ENCODE measurements at regions not wholly inside any gene's neighbourhood (a gene's known extent, or its start where the extent isn't known, plus 50 kb on each side); places are given as distances from the start of the nearest gene placed in this dataset.

DNA sequence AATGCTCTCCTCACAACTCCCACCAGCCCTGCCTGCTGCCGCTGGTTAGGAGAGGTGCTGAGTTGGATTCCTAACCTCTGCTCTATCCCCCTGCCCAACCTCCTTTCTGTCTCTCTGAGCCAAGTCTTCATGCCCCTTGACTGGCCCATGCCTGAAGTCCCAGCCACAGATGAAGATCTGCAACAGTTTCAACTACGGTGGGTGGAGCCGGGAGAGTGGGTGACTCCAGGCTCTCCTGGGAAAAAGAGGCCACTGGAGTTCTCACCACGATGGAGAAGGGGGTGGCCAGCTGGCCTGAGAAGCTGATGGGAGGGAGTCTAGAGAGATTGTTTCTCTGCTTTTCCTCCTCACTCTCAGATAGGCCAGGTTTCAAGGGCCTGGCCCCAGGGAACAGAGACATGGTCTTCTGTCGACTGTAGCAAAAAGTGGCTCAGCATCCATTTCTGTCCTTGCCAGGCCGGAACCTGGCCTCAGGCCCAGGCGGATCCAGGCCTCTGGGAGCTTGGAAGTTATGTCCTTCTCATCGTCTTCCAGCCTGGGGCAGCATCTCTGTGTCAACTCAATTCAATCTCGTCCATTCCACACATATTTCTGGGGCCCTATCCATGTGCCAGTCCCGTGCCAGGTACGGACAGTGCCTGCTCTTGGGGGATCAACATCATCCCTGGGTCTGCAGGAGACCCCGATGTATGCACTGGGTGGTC lies 75.3 kb downstream of the INHBB start (continued):
- TF ChIP-seq ZNF512 (tag; IDR thresholded peaks at IDR 0.05) (no peak), KLF1 (tag; IDR thresholded peaks at IDR 0.05) (no peak), ZBED1 (IDR thresholded peaks at IDR 0.05) (no peak), MYC (IDR thresholded peaks at IDR 0.05; ENCODE audit: low read depth, low read length) (no peak), MYC (CRISPR knock-in tag; IDR thresholded peaks at IDR 0.05; ENCODE audit: borderline replicate concordance, low read depth) (no peak), RBM39 (optimal IDR thresholded peaks at IDR 0.05; ENCODE audit: low read depth, low read length) (no peak), IFI16 (CRISPR knock-in tag; IDR thresholded peaks at IDR 0.05) (no peak), ZNF668 (CRISPR knock-in tag; IDR thresholded peaks at IDR 0.05) (no peak), POLR3G (IDR thresholded peaks at IDR 0.05; ENCODE audit: extremely low read depth, insufficient read length, insufficient replicate concordance) (no peak), GABPA (tag; conservative IDR thresholded peaks at IDR 0.05; ENCODE audit: low read depth) (no peak)

DNA sequence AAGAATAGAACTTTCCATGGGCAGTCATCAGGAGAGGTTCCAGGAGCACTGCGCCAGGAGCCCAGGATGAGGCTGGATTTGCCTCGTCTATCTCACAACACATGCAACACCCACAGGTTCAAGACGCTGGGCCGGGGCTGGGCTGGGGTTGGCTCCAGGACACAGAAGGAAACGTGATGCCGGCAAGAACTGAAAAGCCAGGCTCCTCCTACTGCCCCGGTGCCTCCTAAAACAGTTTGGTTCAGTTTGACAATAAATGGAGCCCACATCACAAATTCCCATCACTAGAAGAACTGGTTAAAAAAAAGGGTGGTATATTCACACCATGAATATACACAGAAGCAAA lies 75.9 kb downstream of the INHBB start:
- H3K79me2 ChIP-seq (ENCODE audit: control insufficient read depth, insufficient read depth, low read length) = no peaks in the 10 kb centered on the region
- POLR2A ChIA-PET = no interaction called here
- intact Hi-C loops (cut with micrococcal nuclease) (no loop called here), in situ Hi-C loops (cut with MboI) (no loop called here)
- H4K20me1 ChIP-seq (replicated peaks; ENCODE audit: control insufficient read depth, insufficient read depth, low read length) = peaks cover 8% of the 10 kb centered on the region; the same call in 1 of the 2 replicates
- H3K9me3 ChIP-seq (replicated peaks; ENCODE audit: control insufficient read depth, insufficient read depth, low read depth, low read length) = no peaks in the 10 kb centered on the region
- no peak overlapping the region for H3K9ac ChIP-seq (ENCODE audit: insufficient read depth in 1 of 2, low read depth in 2 of 2, low read length in 2 of 2)
- H3K27me3 ChIP-seq (ENCODE audit: control insufficient read depth in 2 of 2, insufficient read depth in 2 of 2, low read length in 2 of 2) = peaks cover 10 to 46% of the 10 kb centered on the region in 2 experiments; a peak in 3 of 5 replicates
- DNase-seq (ENCODE audit: extremely low read depth in 1 of 4, low spot score in 3 of 4) (no peak), ATAC-seq (no peak), FAIRE-seq (no peak)
- no TSS peak for BruUV-seq (replicated peaks)
- H3K4me1 ChIP-seq (replicated peaks in 1 of 2; ENCODE audit: control insufficient read depth in 2 of 2, insufficient read depth in 2 of 2, low read length in 2 of 2) = no peaks in the 10 kb centered on the region
- no peaks in the 10 kb centered on the region for H3K9me1 ChIP-seq (ENCODE audit: control insufficient read depth, insufficient read depth, low read length)
- no peak overlapping the region for H3K4me2 ChIP-seq (ENCODE audit: insufficient read depth, low read length)
- H3K27ac ChIP-seq (ENCODE audit: extremely low read depth, low read depth, low read length) = no peak overlapping the region
- H3K36me3 ChIP-seq (ENCODE audit: control insufficient read depth, insufficient read depth, low read length) = no peaks in the 10 kb centered on the region
- CTCF ChIA-PET (ENCODE audit: low intra/inter-chr PET ratio) = interaction anchor here (0.7 kb wide), 1 partner anchor 246 kb away, joined by 4 read pairs; no protein-coding TSS in a partner anchor
- no peak overlapping the region for H2AFZ ChIP-seq (ENCODE audit: low read depth, low read length)
- TF ChIP-seq POLR3G (IDR thresholded peaks at IDR 0.05; ENCODE audit: extremely low read depth, insufficient read length, insufficient replicate concordance) (no peak), POU5F1 (IDR thresholded peaks at IDR 0.05; ENCODE audit: borderline replicate concordance, low read depth, low read length, partially characterized antibody) (no peak), IRF9 (tag; IDR thresholded peaks at IDR 0.05) (no peak), RBM14 (IDR thresholded peaks at IDR 0.05; ENCODE audit: borderline replicate concordance, insufficient read depth, low read depth, low read length) (no peak), ZNF197 (CRISPR knock-in tag; IDR thresholded peaks at IDR 0.05; ENCODE audit: low read depth) (no peak)
- TF ChIP-seq, protein P1, sequence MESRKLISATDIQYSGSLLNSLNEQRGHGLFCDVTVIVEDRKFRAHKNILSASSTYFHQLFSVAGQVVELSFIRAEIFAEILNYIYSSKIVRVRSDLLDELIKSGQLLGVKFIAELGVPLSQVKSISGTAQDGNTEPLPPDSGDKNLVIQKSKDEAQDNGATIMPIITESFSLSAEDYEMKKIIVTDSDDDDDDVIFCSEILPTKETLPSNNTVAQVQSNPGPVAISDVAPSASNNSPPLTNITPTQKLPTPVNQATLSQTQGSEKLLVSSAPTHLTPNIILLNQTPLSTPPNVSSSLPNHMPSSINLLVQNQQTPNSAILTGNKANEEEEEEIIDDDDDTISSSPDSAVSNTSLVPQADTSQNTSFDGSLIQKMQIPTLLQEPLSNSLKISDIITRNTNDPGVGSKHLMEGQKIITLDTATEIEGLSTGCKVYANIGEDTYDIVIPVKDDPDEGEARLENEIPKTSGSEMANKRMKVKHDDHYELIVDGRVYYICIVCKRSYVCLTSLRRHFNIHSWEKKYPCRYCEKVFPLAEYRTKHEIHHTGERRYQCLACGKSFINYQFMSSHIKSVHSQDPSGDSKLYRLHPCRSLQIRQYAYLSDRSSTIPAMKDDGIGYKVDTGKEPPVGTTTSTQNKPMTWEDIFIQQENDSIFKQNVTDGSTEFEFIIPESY (CRISPR knock-in tag; IDR thresholded peaks at IDR 0.05) = no peak
- H3K4me3 ChIP-seq = no peak overlapping the region
- 3% methylated on average over 7 of the region's 7 CpGs for WGBS (ENCODE audit: insufficient coverage, low coverage, missing lambda C conversion rate)
